ENCODE measurements at regions not wholly inside any gene's neighbourhood (a gene's known extent, or its start where the extent isn't known, plus 50 kb on each side); places are given as distances from the start of the nearest gene placed in this dataset.

DNA sequence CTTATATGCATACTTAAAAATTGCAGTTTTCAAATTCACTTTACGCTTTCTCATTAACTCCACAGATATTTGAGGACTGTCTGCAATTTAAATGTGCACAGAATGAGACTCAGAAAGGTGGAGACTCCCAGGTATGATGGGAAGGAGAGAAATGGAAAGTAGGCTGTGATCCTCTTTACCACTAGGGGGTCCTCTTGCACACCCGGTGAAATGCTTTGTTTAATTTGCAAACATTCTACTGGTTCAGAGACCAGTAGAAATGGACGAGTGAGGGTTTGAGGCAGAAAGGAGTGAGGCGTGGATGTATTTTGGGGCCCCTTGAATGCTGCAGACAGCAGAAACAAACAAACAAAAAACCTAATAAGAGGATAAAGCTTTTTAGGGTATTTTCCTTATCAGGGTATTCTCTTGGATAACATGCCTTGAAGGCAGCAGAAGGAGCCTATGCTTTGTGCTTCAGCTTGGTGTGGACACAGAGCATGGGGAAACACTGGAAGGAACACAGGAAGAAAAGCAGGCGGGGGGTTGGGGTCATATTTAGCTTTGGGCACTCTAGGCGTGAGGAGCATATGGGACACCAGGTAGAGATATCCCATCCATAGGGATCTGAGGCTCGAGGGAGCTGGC is 410.1 kb downstream of the DMRT2 start:
- Histone ChIP-seq H3K4me2 (ENCODE audit: low read length) (no peak overlapping the region), H3K27ac (ENCODE audit: low read length) (no peak overlapping the region), H3K4me3 (ENCODE audit: low read length) (no peak overlapping the region), H3K9me3 (ENCODE audit: low read length) (no peaks in the 10 kb centered on the region), H3K9ac (ENCODE audit: low read length) (no peak overlapping the region), H3K79me2 (replicated peaks; ENCODE audit: insufficient read depth, low read length) (no peaks in the 10 kb centered on the region), H3F3A (ENCODE audit: insufficient read depth, low read length, poor library complexity, severe bottlenecking) (no peaks in the 10 kb centered on the region), H3K9me2 (ENCODE audit: insufficient read depth, low read length) (no peaks in the 10 kb centered on the region), H2AFZ (ENCODE audit: low read depth, low read length) (no peak overlapping the region), H3K36me3 (ENCODE audit: insufficient read depth, low read length) (no peaks in the 10 kb centered on the region), H3K27me3 (ENCODE audit: insufficient read depth, low read depth, low read length) (no peaks in the 10 kb centered on the region), H4K20me1 (ENCODE audit: insufficient read depth) (no peaks in the 10 kb centered on the region)
- TF ChIP-seq TAF1 (IDR thresholded peaks at IDR 0.05; ENCODE audit: low read depth), result no peak
- TF ChIP-seq RAD21 (conservative IDR thresholded peaks at IDR 0.05), result no peak
- no peak for TF ChIP-seq REST (IDR thresholded peaks at IDR 0.05; ENCODE audit: borderline replicate concordance)
- TF ChIP-seq CTCF (IDR thresholded peaks at IDR 0.05; ENCODE audit: poor library complexity, severe bottlenecking), result no peak
- no peak for TF ChIP-seq SMC3 (conservative IDR thresholded peaks at IDR 0.05; ENCODE audit: poor library complexity)
- no peak for TF ChIP-seq EZH2 (IDR thresholded peaks at IDR 0.05; ENCODE audit: borderline replicate concordance, insufficient read depth, low read length, poor library complexity, severe bottlenecking)
- no peak for TF ChIP-seq POLR2AphosphoS5 (IDR thresholded peaks at IDR 0.05)
- no peak for TF ChIP-seq MXI1 (conservative IDR thresholded peaks at IDR 0.05; ENCODE audit: poor library complexity, severe bottlenecking)
- TF ChIP-seq EP300 (conservative IDR thresholded peaks at IDR 0.05; ENCODE audit: poor library complexity, severe bottlenecking), result no peak

- Histone ChIP-seq H3K79me2 (replicated peaks; ENCODE audit: insufficient read depth, low read length) (no peaks in the 10 kb centered on the region), H3K4me2 (ENCODE audit: low read length) (no peak overlapping the region), H3K9ac (ENCODE audit: low read length) (no peak overlapping the region), H3K27me3 (ENCODE audit: insufficient read depth, low read depth, low read length) (no peaks in the 10 kb centered on the region), H2AFZ (ENCODE audit: low read depth, low read length) (no peak overlapping the region), H3K9me2 (ENCODE audit: insufficient read depth, low read length) (no peaks in the 10 kb centered on the region), H3K27ac (ENCODE audit: low read length) (no peak overlapping the region), H3K4me3 (ENCODE audit: low read length) (no peak overlapping the region), H4K20me1 (ENCODE audit: insufficient read depth) (no peaks in the 10 kb centered on the region), H3F3A (ENCODE audit: insufficient read depth, low read length, poor library complexity, severe bottlenecking) (no peaks in the 10 kb centered on the region), H3K9me3 (ENCODE audit: low read length) (no peaks in the 10 kb centered on the region), H3K36me3 (ENCODE audit: insufficient read depth, low read length) (no peaks in the 10 kb centered on the region)
- no peak for TF ChIP-seq MXI1 (conservative IDR thresholded peaks at IDR 0.05; ENCODE audit: poor library complexity, severe bottlenecking)
- no peak for TF ChIP-seq SMC3 (conservative IDR thresholded peaks at IDR 0.05; ENCODE audit: poor library complexity)
- TF ChIP-seq REST (IDR thresholded peaks at IDR 0.05; ENCODE audit: borderline replicate concordance), result no peak
- no peak for TF ChIP-seq TAF1 (IDR thresholded peaks at IDR 0.05; ENCODE audit: low read depth)
- no peak for TF ChIP-seq EZH2 (IDR thresholded peaks at IDR 0.05; ENCODE audit: borderline replicate concordance, insufficient read depth, low read length, poor library complexity, severe bottlenecking)
- no peak for TF ChIP-seq RAD21 (conservative IDR thresholded peaks at IDR 0.05)
- TF ChIP-seq CTCF (IDR thresholded peaks at IDR 0.05; ENCODE audit: poor library complexity, severe bottlenecking), result no peak
- no peak for TF ChIP-seq POLR2AphosphoS5 (IDR thresholded peaks at IDR 0.05)
- TF ChIP-seq EP300 (conservative IDR thresholded peaks at IDR 0.05; ENCODE audit: poor library complexity, severe bottlenecking), result no peak
Observed at GRCh38 chr9:1461812-1462211, 411.7 kb downstream of the DMRT2 start.

Data from neural cell (in vitro differentiated cells).